ENCODE measurements at regions not wholly inside any gene's neighbourhood (a gene's known extent, or its start where the extent isn't known, plus 50 kb on each side); places are given as distances from the start of the nearest gene placed in this dataset.

- no peaks in the 10 kb centered on the region for H4K20me1 ChIP-seq (ENCODE audit: insufficient read depth, low read length)
- no CpG with 5 or more reads among the region's 5 CpGs for WGBS (ENCODE audit: insufficient coverage)
- no peak overlapping the region for H3K27ac Mint-ChIP-seq
These were observed 499.9 kb downstream of the TFAP2A start for GRCh38 chr6:9914951-9915350.

GRCh38 chr6:9901376-9901775 lies 513.5 kb downstream of the TFAP2A start:
- no CpG with 5 or more reads among the region's 1 CpG for WGBS (ENCODE audit: insufficient coverage)
- Histone ChIP-seq H3K27ac (ENCODE audit: low read depth in 1 of 2, low read length in 2 of 2) (no peak overlapping the region), H4K20me1 (ENCODE audit: insufficient read depth, low read length) (no peaks in the 10 kb centered on the region), H3K9me3 (replicated peaks in 1 of 2; ENCODE audit: control insufficient read depth in 1 of 2, insufficient read depth in 1 of 2, low read length in 2 of 2) (no peaks in the 10 kb centered on the region), H3K4me1 (ENCODE audit: control insufficient read depth in 1 of 2, insufficient read depth in 2 of 2, low read length in 2 of 2) (no peaks in the 10 kb centered on the region), H3K4me3 (replicated peaks in 1 of 3; ENCODE audit: low read depth in 2 of 3, low read length in 3 of 3) (no peak overlapping the region), H2AFZ (ENCODE audit: insufficient read depth, low read depth, low read length, poor library complexity, severe bottlenecking) (no peak overlapping the region), H3K27me3 (ENCODE audit: control insufficient read depth in 2 of 2, insufficient read depth in 2 of 2, low read length in 2 of 2) (no peaks in the 10 kb centered on the region), H3K4me2 (replicated peaks; ENCODE audit: extremely low read depth, low read length, poor library complexity, severe bottlenecking) (no peak overlapping the region), H3K9ac (ENCODE audit: insufficient read depth, low read length, poor library complexity, severe bottlenecking) (no peak overlapping the region), H3K36me3 (replicated peaks in 1 of 2; ENCODE audit: control insufficient read depth in 1 of 2, insufficient read depth in 2 of 2, low read length in 2 of 2) (no peaks in the 10 kb centered on the region), H3K79me2 (ENCODE audit: insufficient read depth, low read length) (no peaks in the 10 kb centered on the region)
- TF ChIP-seq CTCF (IDR thresholded peaks at IDR 0.05), result no peak
- H3K4me3 Mint-ChIP-seq, result no peak overlapping the region
- H3K27ac Mint-ChIP-seq, result no peak overlapping the region
- DNase-seq, result no peak
- peaks cover 0 to 7% (median 2%) of the 10 kb centered on the region in 7 donors for H3K9me3 Mint-ChIP-seq
- H3K4me1 Mint-ChIP-seq, result no peaks in the 10 kb centered on the region
- peaks cover 0 to 1% (median 0%) of the 10 kb centered on the region in 3 donors for H3K27me3 Mint-ChIP-seq (ENCODE audit: low read depth in 3 of 3)
- intact Hi-C loops (cut with micrococcal nuclease), result no loop called here
- H3K36me3 Mint-ChIP-seq, result no peaks in the 10 kb centered on the region

More at GRCh38 chr6:9914951-9915350, 499.9 kb downstream of the TFAP2A start:
- intact Hi-C loops (cut with micrococcal nuclease), result no loop called here
- Mint-ChIP-seq H3K36me3 (no peaks in the 10 kb centered on the region), H3K4me1 (no peaks in the 10 kb centered on the region), H3K9me3 (peaks cover 0 to 2% (median 0%) of the 10 kb centered on the region in 7 donors), H3K4me3 (no peak overlapping the region), H3K27me3 (ENCODE audit: low read depth in 3 of 3) (no peaks in the 10 kb centered on the region)
- Histone ChIP-seq H3K4me3 (replicated peaks in 1 of 3; ENCODE audit: low read depth in 2 of 3, low read length in 3 of 3) (no peak overlapping the region), H3K4me2 (replicated peaks; ENCODE audit: extremely low read depth, low read length, poor library complexity, severe bottlenecking) (no peak overlapping the region), H3K79me2 (ENCODE audit: insufficient read depth, low read length) (no peaks in the 10 kb centered on the region), H2AFZ (ENCODE audit: insufficient read depth, low read depth, low read length, poor library complexity, severe bottlenecking) (no peak overlapping the region), H3K9ac (ENCODE audit: insufficient read depth, low read length, poor library complexity, severe bottlenecking) (no peak overlapping the region), H3K27ac (ENCODE audit: low read depth in 1 of 2, low read length in 2 of 2) (no peak overlapping the region), H3K4me1 (ENCODE audit: control insufficient read depth in 1 of 2, insufficient read depth in 2 of 2, low read length in 2 of 2) (no peaks in the 10 kb centered on the region), H3K9me3 (replicated peaks in 1 of 2; ENCODE audit: control insufficient read depth in 1 of 2, insufficient read depth in 1 of 2, low read length in 2 of 2) (no peaks in the 10 kb centered on the region), H3K36me3 (replicated peaks in 1 of 2; ENCODE audit: control insufficient read depth in 1 of 2, insufficient read depth in 2 of 2, low read length in 2 of 2) (no peaks in the 10 kb centered on the region), H3K27me3 (ENCODE audit: control insufficient read depth in 2 of 2, insufficient read depth in 2 of 2, low read length in 2 of 2) (no peaks in the 10 kb centered on the region)
- no peak for DNase-seq
- TF ChIP-seq CTCF (IDR thresholded peaks at IDR 0.05), result no peak
